Naive thymus-derived CD4-positive, alpha-beta T cell (primary cell): ENCODE measurements at regions not wholly inside any gene's neighbourhood (a gene's known extent, or its start where the extent isn't known, plus 50 kb on each side); places are given as distances from the start of the nearest gene placed in this dataset.

Source experiments
- ATAC-seq: fragments of 150-1000 bp; cut with Tn5 transposase; 2 replicates; pipeline ENCODE4 v1.10.0; 2021; ENCODE audit warnings: mild to moderate bottlenecking, moderate library complexity
- CTCF ChIA-PET: fragments of 350-600 bp; sonication (Branson Sonifier 250); formaldehyde crosslinking; loops from one replicate; lab custom pipeline; 2021; ENCODE audit warnings: antibody characterized with exemption; lab: Charles Lee
- POLR2A ChIA-PET: fragments of 350-600 bp; sonication (Branson Sonifier 250); formaldehyde crosslinking; loops from one replicate; lab custom pipeline; 2021; ENCODE audit warnings: antibody characterized with exemption, inconsistent platforms; lab: Charles Lee
- DNase-seq, 9 donors: peaks; one replicate each; pipeline versions ENCODE4 v3.0.0 to v3.0.0-alpha.2; 2020 to 2022; ENCODE audit warnings: mixed read lengths in 1 of 9
- H3K27ac ChIP-seq: one replicate; pipeline ENCODE4 v1.7.0; 2013; ENCODE audit warnings: mild to moderate bottlenecking, low read depth, low read length, moderate library complexity
- H3K27me3 ChIP-seq, 2 donors: one replicate each; pipeline ENCODE4 v1.7.0; 2013; ENCODE audit warnings: low read length in 2 of 2, mild to moderate bottlenecking in 2 of 2, moderate library complexity in 2 of 2; ENCODE audit not compliant: control insufficient read depth in 2 of 2, insufficient read depth in 2 of 2
- H3K36me3 ChIP-seq, 3 experiments: 1 replicate in 2 of 3; 2 replicates in 1 of 3; pipeline ENCODE4 v1.7.0; 2013; ENCODE audit warnings: low read length in 3 of 3, mild to moderate bottlenecking in 3 of 3, moderate library complexity in 1 of 3; ENCODE audit not compliant: insufficient read depth in 3 of 3, control insufficient read depth in 2 of 3
- H3K4me1 ChIP-seq, 2 donors: one replicate each; pipeline ENCODE4 v1.7.0; 2013; ENCODE audit warnings: low read length in 2 of 2, mild to moderate bottlenecking in 2 of 2, moderate library complexity in 1 of 2; ENCODE audit not compliant: control insufficient read depth in 2 of 2, insufficient read depth in 2 of 2
- H3K4me3 ChIP-seq: 2 replicates; pipeline ENCODE4 v1.7.0; 2013; ENCODE audit warnings: mild to moderate bottlenecking, low read length
- H3K9me3 ChIP-seq, 3 experiments: 1 replicate in 2 of 3; 2 replicates in 1 of 3; pipeline ENCODE4 v1.7.0; 2013; ENCODE audit warnings: low read length in 3 of 3; ENCODE audit not compliant: control insufficient read depth in 2 of 3
- H3K27ac Mint-ChIP-seq, 9 donors: one replicate each; pipeline ENCODE4 v1.8.0; 2020 to 2022; ENCODE audit warnings: mixed read lengths in 9 of 9, mild to moderate bottlenecking in 8 of 9, moderate library complexity in 5 of 9, inconsistent platforms in 2 of 9
- H3K27me3 Mint-ChIP-seq, 5 donors: one replicate each; pipeline ENCODE4 v1.8.0; 2021 to 2022; ENCODE audit warnings: mixed read lengths in 5 of 5, mild to moderate bottlenecking in 1 of 5
- H3K36me3 Mint-ChIP-seq, 5 donors: one replicate each; pipeline ENCODE4 v1.8.0; 2020 to 2022; ENCODE audit warnings: mixed read lengths in 5 of 5, mild to moderate bottlenecking in 3 of 5, inconsistent platforms in 1 of 5
- H3K4me1 Mint-ChIP-seq, 7 donors: one replicate each; pipeline ENCODE4 v1.8.0; 2020 to 2022; ENCODE audit warnings: mixed read lengths in 7 of 7, mild to moderate bottlenecking in 3 of 7, inconsistent platforms in 1 of 7
- H3K4me3 Mint-ChIP-seq, 10 donors: one replicate each; pipeline ENCODE4 v1.8.0; 2020 to 2022; ENCODE audit warnings: mild to moderate bottlenecking in 10 of 10, mixed read lengths in 10 of 10, moderate library complexity in 6 of 10, inconsistent platforms in 2 of 10
- H3K9me3 Mint-ChIP-seq, 11 donors: one replicate each; pipeline ENCODE4 v1.8.0; 2020 to 2022; ENCODE audit warnings: mixed read lengths in 11 of 11, mild to moderate bottlenecking in 4 of 11, inconsistent platforms in 1 of 11, moderate library complexity in 1 of 11
- intact Hi-C, 2 donors: fragments of 100-400 bp; cut with micrococcal nuclease; formaldehyde crosslinking; loops; one replicate each; pipeline ENCODE4 v1.15.1; 2023

DNA sequence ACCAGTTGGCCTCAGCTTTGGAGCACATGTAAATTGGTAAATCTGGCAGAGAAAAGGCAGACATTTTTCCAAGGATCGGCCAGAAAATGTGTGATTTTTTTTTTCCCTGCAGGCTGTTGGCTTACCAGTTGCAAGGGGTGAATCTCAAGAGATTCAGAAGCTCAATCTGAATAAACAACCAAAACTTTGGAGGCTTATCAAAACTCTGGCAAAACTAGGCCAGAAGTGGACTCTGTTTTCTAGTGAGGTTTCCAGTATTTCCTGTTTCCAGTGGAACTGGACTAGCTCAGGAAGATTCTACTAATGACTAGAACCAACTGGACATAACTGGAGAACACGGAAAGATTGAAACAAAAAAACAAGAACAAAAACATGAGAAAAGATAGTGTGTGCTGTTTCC, 191.3 kb downstream of the SMIM20 start:
- Histone ChIP-seq H3K4me3 (no peak overlapping the region), H3K4me1 (no peaks in the 10 kb centered on the region), H3K27me3 (no peaks in the 10 kb centered on the region), H3K9me3 (no peaks in the 10 kb centered on the region), H3K36me3 (no peaks in the 10 kb centered on the region), H3K27ac (no peak overlapping the region)
- Mint-ChIP-seq H3K9me3 (peaks cover 0 to 24% (median 0%) of the 10 kb centered on the region in 11 donors), H3K4me3 (no peak overlapping the region), H3K27me3 (peaks cover 3 to 13% (median 7%) of the 10 kb centered on the region in 5 donors), H3K36me3 (peaks cover 0 to 30% (median 0%) of the 10 kb centered on the region in 5 donors), H3K27ac (no peak overlapping the region), H3K4me1 (peaks cover 0 to 34% (median 0%) of the 10 kb centered on the region in 7 donors)
- DNase-seq (no peak), ATAC-seq (no peak)
- ChIA-PET CTCF (interaction anchor here (0.7 kb wide), 1 partner anchor 23 kb away, joined by 4 read pairs; no protein-coding TSS in a partner anchor), POLR2A (no interaction called here)
- intact Hi-C loops = no loop called here

DNA sequence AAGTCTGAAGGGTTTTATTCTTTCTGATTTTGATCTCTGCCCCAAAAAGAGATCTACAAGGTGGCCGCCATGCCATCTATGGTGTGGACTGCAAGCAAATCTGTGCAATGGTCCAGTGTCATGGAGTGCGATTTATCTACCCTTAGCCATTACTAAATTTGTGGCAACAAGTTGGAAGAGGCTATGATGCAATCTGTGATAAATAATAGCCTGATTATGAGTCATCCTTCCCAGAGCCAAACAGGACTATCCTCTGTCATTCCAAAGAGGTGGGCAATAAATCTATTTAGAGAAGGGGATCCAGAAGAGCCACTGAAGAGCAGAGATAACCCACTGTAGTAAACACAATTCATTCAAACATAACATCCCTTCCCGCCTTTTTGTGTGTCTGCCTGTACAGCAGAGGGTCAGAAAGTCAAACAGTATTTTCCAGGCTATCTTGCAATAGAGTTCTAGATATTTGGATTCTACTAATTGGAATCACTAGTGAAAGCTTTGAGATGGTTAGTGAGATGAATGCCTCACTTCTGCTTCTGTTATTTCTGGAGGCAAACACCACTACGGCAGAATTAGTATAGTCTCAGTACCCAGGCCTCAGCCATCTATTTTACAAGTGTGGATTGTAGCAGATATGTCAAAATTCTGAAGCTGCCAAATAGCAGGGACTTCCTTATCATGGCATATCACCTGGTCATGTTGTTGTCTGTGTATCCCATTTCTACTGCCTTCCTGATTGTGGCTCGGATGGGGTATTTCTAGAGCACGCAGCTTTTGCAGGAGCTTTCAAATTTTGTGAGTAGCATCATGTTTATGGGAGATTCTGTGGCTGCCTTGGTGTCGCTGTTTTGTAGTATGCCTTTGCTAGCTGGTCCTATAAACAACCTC, 192.0 kb downstream of the SMIM20 start:
- Histone ChIP-seq H3K4me1 (no peaks in the 10 kb centered on the region), H3K9me3 (no peaks in the 10 kb centered on the region), H3K4me3 (no peak overlapping the region), H3K27ac (no peak overlapping the region), H3K27me3 (no peaks in the 10 kb centered on the region), H3K36me3 (no peaks in the 10 kb centered on the region)
- Mint-ChIP-seq H3K27ac (no peak overlapping the region), H3K9me3 (peaks cover 0 to 24% (median 0%) of the 10 kb centered on the region in 11 donors), H3K27me3 (peaks cover 3 to 20% (median 13%) of the 10 kb centered on the region in 5 donors), H3K4me3 (no peak overlapping the region), H3K4me1 (peaks cover 0 to 33% (median 0%) of the 10 kb centered on the region in 7 donors), H3K36me3 (peaks cover 0 to 30% (median 0%) of the 10 kb centered on the region in 5 donors)
- POLR2A ChIA-PET = no interaction called here
- CTCF ChIA-PET = no interaction called here
- DNase-seq = no peak
- ATAC-seq = no peak
- intact Hi-C loops = no loop called here

DNA sequence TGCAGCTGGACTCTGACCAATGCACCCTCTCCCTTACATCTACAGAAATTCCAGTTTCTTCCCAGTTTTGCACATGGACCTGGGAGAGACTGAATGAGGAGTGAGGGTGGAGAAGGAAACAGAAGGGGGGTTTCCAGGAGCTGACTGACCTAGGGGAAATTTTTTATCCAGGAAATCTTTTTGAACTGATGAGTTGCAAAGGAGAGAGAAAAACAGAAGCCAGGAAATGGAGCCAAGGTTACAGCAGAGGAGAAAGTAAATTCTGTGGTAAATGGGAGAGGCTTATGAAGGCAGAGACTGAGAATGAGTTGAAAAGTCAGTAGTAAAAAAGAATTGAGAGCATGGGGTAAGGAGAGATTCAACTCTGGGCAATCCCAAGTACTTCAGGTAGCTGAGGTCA, 192.8 kb downstream of the SMIM20 start:
- Mint-ChIP-seq H3K27me3 (peaks cover 3 to 25% (median 15%) of the 10 kb centered on the region in 5 donors), H3K4me1 (peaks cover 0 to 31% (median 0%) of the 10 kb centered on the region in 7 donors), H3K36me3 (peaks cover 0 to 34% (median 0%) of the 10 kb centered on the region in 5 donors), H3K9me3 (peaks cover 0 to 28% (median 2%) of the 10 kb centered on the region in 11 donors), H3K4me3 (no peak overlapping the region), H3K27ac (peak overlapping the region in 1 of 9 donors; percentile 26)
- Histone ChIP-seq H3K36me3 (no peaks in the 10 kb centered on the region), H3K4me3 (no peak overlapping the region), H3K9me3 (no peaks in the 10 kb centered on the region), H3K27ac (no peak overlapping the region), H3K27me3 (no peaks in the 10 kb centered on the region), H3K4me1 (no peaks in the 10 kb centered on the region)
- ChIA-PET CTCF (no interaction called here), POLR2A (no interaction called here)
- intact Hi-C loops = no loop called here
- DNase-seq (no peak), ATAC-seq (no peak)

DNA sequence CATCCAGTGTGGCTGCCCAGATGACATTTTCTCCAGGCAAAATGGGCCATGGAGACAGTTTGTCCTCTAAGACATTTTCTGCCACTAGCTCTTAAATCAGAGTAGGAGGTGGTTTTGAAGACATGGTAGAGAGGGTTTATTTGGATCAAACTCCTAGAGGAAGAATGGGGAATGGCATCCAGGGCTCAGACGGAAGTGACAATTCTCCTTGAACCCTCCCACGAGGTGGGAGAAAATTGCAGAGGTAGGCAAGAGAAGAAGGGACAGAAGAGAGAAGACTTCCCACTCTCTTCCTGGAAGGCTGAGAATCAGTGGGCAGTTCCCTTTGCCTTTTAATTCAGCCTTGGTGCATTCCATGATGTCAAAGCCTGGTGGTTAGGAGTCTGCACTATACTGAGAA, 194.0 kb downstream of the SMIM20 start:
- Mint-ChIP-seq H3K27me3 (peaks cover 3 to 25% (median 15%) of the 10 kb centered on the region in 5 donors), H3K4me1 (peaks cover 0 to 31% (median 0%) of the 10 kb centered on the region in 7 donors)

DNA sequence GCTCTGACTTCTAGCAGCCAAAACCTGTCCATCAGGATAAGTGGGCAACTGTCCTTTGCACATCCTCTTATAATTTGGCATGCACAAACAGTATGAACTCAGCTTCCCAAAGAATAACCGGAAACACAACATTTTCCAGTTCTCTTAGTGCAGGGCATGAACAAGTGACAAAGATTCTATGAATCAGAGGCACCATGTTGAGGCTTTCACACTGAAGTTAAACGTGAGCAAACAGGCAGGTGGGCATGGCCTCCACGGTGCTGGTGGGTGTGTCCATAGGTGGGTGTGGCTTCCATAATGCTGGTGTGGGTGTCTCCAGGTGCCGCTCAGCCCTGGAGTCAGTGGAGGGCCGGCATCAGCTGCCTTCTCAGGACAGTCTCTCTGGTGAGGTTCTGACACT, 196.5 kb downstream of the SMIM20 start:
- Mint-ChIP-seq H3K27ac (no peak overlapping the region), H3K27me3 (peaks cover 3 to 22% (median 19%) of the 10 kb centered on the region in 5 donors), H3K36me3 (peaks cover 0 to 32% (median 0%) of the 10 kb centered on the region in 5 donors), H3K4me3 (no peak overlapping the region), H3K9me3 (peaks cover 0 to 40% (median 9%) of the 10 kb centered on the region in 11 donors), H3K4me1 (peaks cover 0 to 17% (median 0%) of the 10 kb centered on the region in 7 donors)
- intact Hi-C loops = no loop called here
- DNase-seq (no peak), ATAC-seq (no peak)
- H3K9me3 ChIP-seq = peaks cover 0 to 7% (median 0%) of the 10 kb centered on the region in 3 experiments
- H3K36me3 ChIP-seq = no peaks in the 10 kb centered on the region
- no peaks in the 10 kb centered on the region for H3K4me1 ChIP-seq
- no peak overlapping the region for H3K27ac ChIP-seq
- H3K27me3 ChIP-seq = no peaks in the 10 kb centered on the region
- ChIA-PET CTCF (no interaction called here), POLR2A (no interaction called here)
- no peak overlapping the region for H3K4me3 ChIP-seq

More for the DNA sequence above, 194.0 kb downstream of the SMIM20 start:
- H3K27ac ChIP-seq = no peak overlapping the region
- no peaks in the 10 kb centered on the region for H3K4me1 ChIP-seq
- Mint-ChIP-seq H3K36me3 (peaks cover 0 to 37% (median 0%) of the 10 kb centered on the region in 5 donors), H3K9me3 (peaks cover 0 to 33% (median 5%) of the 10 kb centered on the region in 11 donors), H3K27ac (no peak overlapping the region), H3K4me3 (no peak overlapping the region)
- H3K9me3 ChIP-seq = peaks cover 0 to 2% (median 0%) of the 10 kb centered on the region in 3 experiments
- ChIA-PET CTCF (no interaction called here), POLR2A (no interaction called here)
- no peaks in the 10 kb centered on the region for H3K36me3 ChIP-seq
- intact Hi-C loops = no loop called here
- no peak overlapping the region for H3K4me3 ChIP-seq
- H3K27me3 ChIP-seq = no peaks in the 10 kb centered on the region
- ATAC-seq = no peak
- no peak for DNase-seq

DNA sequence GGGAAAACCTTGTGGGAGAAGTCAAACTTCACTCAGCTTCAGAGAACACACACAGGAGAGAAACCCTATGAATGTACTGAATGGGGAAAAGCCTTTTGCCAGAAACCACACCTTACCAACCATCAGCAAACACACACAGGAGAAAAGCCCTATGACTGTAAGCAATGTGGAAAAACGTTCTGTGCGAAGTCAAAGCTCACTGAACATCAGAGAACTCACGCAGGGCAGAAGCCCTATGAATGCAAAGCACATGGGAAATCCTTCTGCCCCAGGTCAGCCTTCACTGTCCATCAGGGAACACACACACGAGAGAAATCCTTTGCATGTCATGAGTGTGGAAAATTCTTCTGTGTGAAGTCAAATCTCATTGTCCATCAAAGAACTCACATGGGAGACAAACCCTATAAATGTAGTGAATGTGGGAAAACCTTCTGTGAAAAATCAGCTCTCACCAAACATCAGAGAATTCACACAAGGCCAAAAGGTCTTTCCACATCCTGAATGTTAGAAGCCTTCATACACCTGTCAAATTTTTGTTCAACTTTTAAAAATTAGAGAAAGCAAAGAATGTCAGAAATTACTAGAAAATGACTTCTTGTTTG, 199.4 kb downstream of the SMIM20 start:
- Histone ChIP-seq H3K27me3 (no peaks in the 10 kb centered on the region), H3K4me3 (no peak overlapping the region), H3K27ac (no peak overlapping the region), H3K4me1 (no peaks in the 10 kb centered on the region), H3K36me3 (no peaks in the 10 kb centered on the region), H3K9me3 (peaks cover 0 to 7% (median 0%) of the 10 kb centered on the region in 3 experiments)
- intact Hi-C loops = no loop called here
- DNase-seq (no peak), ATAC-seq (no peak)
- Mint-ChIP-seq H3K4me1 (no peaks in the 10 kb centered on the region), H3K27ac (no peak overlapping the region), H3K27me3 (peaks cover 0 to 23% (median 20%) of the 10 kb centered on the region in 5 donors), H3K4me3 (no peak overlapping the region), H3K9me3 (peaks cover 0 to 38% (median 9%) of the 10 kb centered on the region in 11 donors), H3K36me3 (peaks cover 0 to 36% (median 0%) of the 10 kb centered on the region in 5 donors)
- POLR2A ChIA-PET = no interaction called here
- CTCF ChIA-PET = no interaction called here
